ENCODE measurements at regions not wholly inside any gene's neighbourhood (a gene's known extent, or its start where the extent isn't known, plus 50 kb on each side); places are given as distances from the start of the nearest gene placed in this dataset.

DNA sequence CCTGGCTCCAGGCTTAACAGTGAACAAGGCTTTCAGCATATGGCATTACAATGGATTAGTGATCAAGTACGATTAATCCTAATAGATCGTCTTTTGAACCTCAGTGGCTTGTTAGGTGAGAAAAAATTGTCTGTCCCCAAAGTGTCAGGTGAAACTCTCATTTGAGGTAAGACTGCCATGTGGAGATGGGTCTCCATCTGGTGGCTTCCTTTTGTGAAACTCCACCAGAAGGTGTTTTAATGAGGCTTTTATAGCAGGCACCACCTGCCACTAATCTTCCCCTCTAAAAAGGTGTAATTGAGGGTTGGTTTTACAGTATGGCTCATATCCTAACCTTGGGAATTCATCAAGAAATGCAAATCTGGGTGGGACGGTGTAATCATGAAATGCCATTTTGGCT lies 471.1 kb upstream of the MPDZ start:
- TF ChIP-seq CTCF (IDR thresholded peaks at IDR 0.05) (no peak), POLR2AphosphoS5 (IDR thresholded peaks at IDR 0.05) (no peak), POLR2A (IDR thresholded peaks at IDR 0.05) (no peak), EP300 (IDR thresholded peaks at IDR 0.05) (no peak)

Data from suprapubic skin (tissue), 4 donors.